Astrocyte (in vitro differentiated cells and primary cell): ENCODE measurements at regions not wholly inside any gene's neighbourhood (a gene's known extent, or its start where the extent isn't known, plus 50 kb on each side); places are given as distances from the start of the nearest gene placed in this dataset.

Experiments used
- EZH2 ChIP-seq: IDR thresholded peaks from 2 replicates; pipeline ENCODE4 v1.6.1; 2012; ENCODE audit warnings: mild to moderate bottlenecking, low read length, inconsistent platforms; ENCODE audit not compliant: insufficient read depth
- TF ChIP-seq, protein P1 (sequence below): IDR thresholded peaks from 2 replicates; pipeline ENCODE4 v1.5.1; 2011; ENCODE audit warnings: low read depth, mild to moderate bottlenecking, inconsistent platforms, low read length, moderate library complexity; ENCODE audit not compliant: insufficient read depth

- TF ChIP-seq, protein P1, sequence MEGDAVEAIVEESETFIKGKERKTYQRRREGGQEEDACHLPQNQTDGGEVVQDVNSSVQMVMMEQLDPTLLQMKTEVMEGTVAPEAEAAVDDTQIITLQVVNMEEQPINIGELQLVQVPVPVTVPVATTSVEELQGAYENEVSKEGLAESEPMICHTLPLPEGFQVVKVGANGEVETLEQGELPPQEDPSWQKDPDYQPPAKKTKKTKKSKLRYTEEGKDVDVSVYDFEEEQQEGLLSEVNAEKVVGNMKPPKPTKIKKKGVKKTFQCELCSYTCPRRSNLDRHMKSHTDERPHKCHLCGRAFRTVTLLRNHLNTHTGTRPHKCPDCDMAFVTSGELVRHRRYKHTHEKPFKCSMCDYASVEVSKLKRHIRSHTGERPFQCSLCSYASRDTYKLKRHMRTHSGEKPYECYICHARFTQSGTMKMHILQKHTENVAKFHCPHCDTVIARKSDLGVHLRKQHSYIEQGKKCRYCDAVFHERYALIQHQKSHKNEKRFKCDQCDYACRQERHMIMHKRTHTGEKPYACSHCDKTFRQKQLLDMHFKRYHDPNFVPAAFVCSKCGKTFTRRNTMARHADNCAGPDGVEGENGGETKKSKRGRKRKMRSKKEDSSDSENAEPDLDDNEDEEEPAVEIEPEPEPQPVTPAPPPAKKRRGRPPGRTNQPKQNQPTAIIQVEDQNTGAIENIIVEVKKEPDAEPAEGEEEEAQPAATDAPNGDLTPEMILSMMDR, result no peak
- TF ChIP-seq EZH2, result no peak
These were observed 110.6 kb upstream of the SIX2 start for GRCh38 chr2:45119855-45120254.
